H1 (cell line): ENCODE measurements at regions not wholly inside any gene's neighbourhood (a gene's known extent, or its start where the extent isn't known, plus 50 kb on each side); places are given as distances from the start of the nearest gene placed in this dataset.

Experiments
- CTCF ChIA-PET: fragments of 300-600 bp; sonication (Branson Sonifier 250); formaldehyde crosslinking; loops from one replicate; lab custom pipeline; 2021; ENCODE audit not compliant: partially characterized antibody; lab: Charles Lee
- POLR2A ChIA-PET: fragments of 300-600 bp; sonication (Branson Sonifier 250); formaldehyde crosslinking; loops from one replicate; lab custom pipeline; 2021; ENCODE audit warnings: inconsistent platforms; ENCODE audit not compliant: partially characterized antibody; lab: Charles Lee
- DNase-seq, 2 experiments: peaks; one replicate each; pipeline versions ENCODE4 v3.0.0 to v3.0.0-alpha.2; 2010 to 2022; ENCODE audit warnings: low spot score in 2 of 2, low read depth in 1 of 2, mixed read lengths in 1 of 2
- FAIRE-seq: peaks from 2 replicates; lab custom pipeline; 2011; peaks lifted over from hg19 to GRCh38; lab: Jason Lieb, UNC
- H2AFZ ChIP-seq: 2 replicates; pipeline ENCODE4 v1.8.1; 2012; ENCODE audit warnings: low read length, inconsistent platforms
- H2AK5ac ChIP-seq: 2 replicates; pipeline ENCODE4 v1.6.1; 2013; ENCODE audit warnings: low read depth, low read length
- H2BK120ac ChIP-seq: replicated peaks from 2 replicates; pipeline ENCODE3; 2013; ENCODE audit warnings: low read depth, low read length, inconsistent platforms
- H2BK12ac ChIP-seq: 2 replicates; pipeline ENCODE4 v1.6.1; 2013; ENCODE audit warnings: low read depth, low read length
- H2BK15ac ChIP-seq: 2 replicates; pipeline ENCODE4 v1.6.1; 2013; ENCODE audit warnings: low read length
- H2BK20ac ChIP-seq: 2 replicates; pipeline ENCODE4 v1.6.1; 2013; ENCODE audit warnings: low read length
- H2BK5ac ChIP-seq: 2 replicates; pipeline ENCODE4 v1.6.1; 2013; ENCODE audit warnings: low read depth, low read length
- H3K14ac ChIP-seq: 2 replicates; pipeline ENCODE4 v1.6.1; 2013; ENCODE audit warnings: inconsistent platforms; ENCODE audit not compliant: insufficient read length
- H3K18ac ChIP-seq: 2 replicates; pipeline ENCODE4 v1.6.1; 2013; ENCODE audit warnings: low read length; ENCODE audit errors: extremely low read depth
- H3K23ac ChIP-seq: 2 replicates; pipeline ENCODE4 v1.6.1; 2013; ENCODE audit warnings: inconsistent platforms; ENCODE audit not compliant: insufficient read length
- H3K23me2 ChIP-seq: 2 replicates; pipeline ENCODE4 v1.6.1; 2013; ENCODE audit warnings: low read depth, low read length
- H3K27ac ChIP-seq: 2 replicates; pipeline ENCODE4 v1.6.1; 2011; ENCODE audit warnings: low read depth, low read length, inconsistent platforms
- H3K27me3 ChIP-seq, 4 experiments: replicated peaks in 1 of 4; 1 replicate in 1 of 4; 2 replicates in 3 of 4; pipeline versions ENCODE4 v1.6.1 to v1.8.1; 2011 to 2013; ENCODE audit warnings: low read length in 3 of 4, mild to moderate bottlenecking in 3 of 4, inconsistent platforms in 2 of 4, mixed read lengths in 2 of 4, moderate library complexity in 1 of 4; ENCODE audit not compliant: control insufficient read depth in 3 of 4, insufficient read depth in 3 of 4; ENCODE audit errors: extremely low read depth in 1 of 4
- H3K36me3 ChIP-seq, 4 experiments: 2 replicates each; pipeline versions ENCODE4 v1.6.1 to v1.8.1; 2011 to 2013; ENCODE audit warnings: mild to moderate bottlenecking in 4 of 4, low read length in 3 of 4, moderate library complexity in 2 of 4, control low read depth in 1 of 4, inconsistent platforms in 1 of 4; ENCODE audit not compliant: insufficient read depth in 4 of 4, control insufficient read depth in 2 of 4
- H3K4ac ChIP-seq: replicated peaks from 2 replicates; pipeline ENCODE3; 2013; ENCODE audit warnings: low read length, low read depth, mixed read lengths, inconsistent platforms; ENCODE audit not compliant: insufficient read length
- H3K4me1 ChIP-seq, 4 experiments: replicated peaks in 1 of 4; 1 replicate in 1 of 4; 2 replicates in 3 of 4; pipeline versions ENCODE4 v1.6.1 to v1.8.1; 2011 to 2013; ENCODE audit warnings: low read length in 3 of 4, inconsistent platforms in 2 of 4, mixed read lengths in 1 of 4; ENCODE audit not compliant: insufficient read depth in 4 of 4, control insufficient read depth in 3 of 4
- H3K4me2 ChIP-seq, 2 experiments: 2 replicates each; pipeline versions ENCODE4 v1.6.1 to v1.8.1; 2011 to 2013; ENCODE audit warnings: low read depth in 2 of 2, low read length in 2 of 2, control low read depth in 1 of 2, inconsistent platforms in 1 of 2, mild to moderate bottlenecking in 1 of 2; ENCODE audit not compliant: insufficient read depth in 1 of 2
- H3K4me3 ChIP-seq, 4 experiments: fragments of 200-600, 300-600 bp in 1 of 4; sonication (generic), shearing (Covaris generic), sonication (Bioruptor Twin) in 1 of 4; 2 replicates each; pipeline versions ENCODE4 v1.5.1 to v1.8.1; 2011 to 2016; ENCODE audit warnings: low read length in 4 of 4, low read depth in 3 of 4, control low read depth in 2 of 4, inconsistent platforms in 2 of 4, mild to moderate bottlenecking in 2 of 4, mixed read lengths in 1 of 4, moderate library complexity in 1 of 4; ENCODE audit not compliant: insufficient read depth in 2 of 4; ENCODE audit errors: extremely low read depth in 1 of 4
- H3K56ac ChIP-seq: replicated peaks from 2 replicates; pipeline ENCODE3; 2013; ENCODE audit warnings: low read depth, mild to moderate bottlenecking, mixed read lengths, low read length, inconsistent platforms; ENCODE audit not compliant: insufficient read length
- H3K79me1 ChIP-seq: 2 replicates; pipeline ENCODE4 v1.6.1; 2013; ENCODE audit warnings: low read depth, low read length, control low read depth
- H3K79me2 ChIP-seq, 2 experiments: 2 replicates each; pipeline versions ENCODE4 v1.6.1 to v1.8.1; 2012 to 2013; ENCODE audit warnings: low read length in 2 of 2, mild to moderate bottlenecking in 2 of 2, inconsistent platforms in 1 of 2; ENCODE audit not compliant: insufficient read depth in 2 of 2, control insufficient read depth in 1 of 2
- H3K9ac ChIP-seq, 4 experiments: replicated peaks in 1 of 4; 1 replicate in 1 of 4; 2 replicates in 3 of 4; pipeline versions ENCODE4 v1.6.1 to v1.8.1; 2011 to 2013; ENCODE audit warnings: low read depth in 3 of 4, low read length in 3 of 4, control low read depth in 2 of 4, mild to moderate bottlenecking in 2 of 4, moderate library complexity in 2 of 4, inconsistent platforms in 1 of 4; ENCODE audit errors: extremely low read depth in 1 of 4
- H3K9me3 ChIP-seq, 2 experiments: 2 replicates each; pipeline versions ENCODE4 v1.6.1 to v1.8.1; 2012 to 2013; ENCODE audit warnings: mild to moderate bottlenecking in 2 of 2, moderate library complexity in 2 of 2, control low read depth in 1 of 2, inconsistent platforms in 1 of 2, low read depth in 1 of 2, low read length in 1 of 2, mixed read lengths in 1 of 2; ENCODE audit not compliant: insufficient read depth in 2 of 2
- H4K20me1 ChIP-seq, 2 experiments: replicated peaks in 1 of 2; 2 replicates each; pipeline versions ENCODE3 to v1.8.1; 2011 to 2013; ENCODE audit warnings: inconsistent platforms in 2 of 2, low read length in 2 of 2, mild to moderate bottlenecking in 1 of 2; ENCODE audit not compliant: insufficient read depth in 2 of 2, control insufficient read depth in 1 of 2
- H4K5ac ChIP-seq: 2 replicates; pipeline ENCODE4 v1.6.1; 2013; ENCODE audit warnings: low read length, low read depth, mixed read lengths, inconsistent platforms; ENCODE audit not compliant: insufficient read length
- H4K8ac ChIP-seq: 2 replicates; pipeline ENCODE4 v1.8.0; 2013; ENCODE audit warnings: mild to moderate bottlenecking, moderate library complexity, low read length, inconsistent platforms; ENCODE audit not compliant: insufficient read depth; ENCODE audit errors: extremely low read depth
- H4K91ac ChIP-seq: replicated peaks from 2 replicates; pipeline ENCODE3; 2013; ENCODE audit warnings: low read length, mixed read lengths, inconsistent platforms; ENCODE audit not compliant: insufficient read length
- CBX5 ChIP-seq: fragments of 300-800, 300-1000 bp; sonication (generic); IDR thresholded peaks from 2 replicates; pipeline ENCODE4 v1.7.1; 2016; ENCODE audit warnings: antibody characterized with exemption, low read length, low read depth
- CBX8 ChIP-seq: fragments of 300-800, 300-1000 bp; sonication (generic); IDR thresholded peaks from 2 replicates; pipeline ENCODE4 v1.7.1; 2016; ENCODE audit warnings: low read depth, low read length, borderline replicate concordance
- CTBP2 ChIP-seq: IDR thresholded peaks from 2 replicates; pipeline ENCODE4 v1.7.0; 2011; ENCODE audit warnings: borderline replicate concordance, mild to moderate bottlenecking, moderate library complexity, mixed read lengths, low read length; ENCODE audit not compliant: insufficient read depth, insufficient read length
- GABPA ChIP-seq: IDR thresholded peaks from 2 replicates; pipeline ENCODE4 v1.6.1; 2011; ENCODE audit warnings: mild to moderate bottlenecking, low read length, moderate library complexity, borderline replicate concordance; ENCODE audit not compliant: insufficient read depth
- HDAC2 ChIP-seq, 2 experiments: fragments of 300-600 bp in 1 of 2; sonication (generic) in 1 of 2; IDR thresholded peaks; 2 replicates each; pipeline ENCODE4 v1.6.1; 2011 to 2012; ENCODE audit warnings: low read depth in 2 of 2, low read length in 2 of 2, mild to moderate bottlenecking in 2 of 2, moderate library complexity in 2 of 2, borderline replicate concordance in 1 of 2, inconsistent platforms in 1 of 2
- KDM1A ChIP-seq: fragments of 200-600, 300-600 bp; sonication (generic); IDR thresholded peaks from 2 replicates; pipeline ENCODE4 v1.7.1; 2016; ENCODE audit warnings: mild to moderate bottlenecking, low read length, borderline replicate concordance
- SIN3A ChIP-seq, 2 experiments: IDR thresholded peaks in 1 of 2; conservative IDR thresholded peaks in 1 of 2; 2 replicates each; pipeline ENCODE4 v1.6.1; 2011 to 2012; ENCODE audit warnings: low read length in 2 of 2, improper control_type of control experiment in 1 of 2, low read depth in 1 of 2, mild to moderate bottlenecking in 1 of 2
- SP2 ChIP-seq: IDR thresholded peaks from 2 replicates; pipeline ENCODE4 v1.6.1; 2012; ENCODE audit warnings: mild to moderate bottlenecking, low read length, inconsistent platforms
- SRF ChIP-seq: IDR thresholded peaks from 2 replicates; pipeline ENCODE4 v1.6.1; 2011; ENCODE audit warnings: mild to moderate bottlenecking, low read depth, low read length, moderate library complexity
- WGBS, 2 experiments: shearing (Covaris generic) in 1 of 2; methylation state at CpG; one replicate each; pipeline versions ENCODE4 v1.1.6 to v1.1.7; 2013 to 2015; ENCODE audit warnings: low lambda C conversion rate in 2 of 2, mixed read lengths in 2 of 2, inconsistent platforms in 1 of 2, low coverage in 1 of 2, missing lambda C conversion rate in 1 of 2; ENCODE audit not compliant: insufficient replicate concordance in 2 of 2, insufficient coverage in 1 of 2, insufficient read length in 1 of 2; ENCODE audit errors: extremely low coverage in 1 of 2, missing lambda C conversion rate in 1 of 2; 5-methylcytosine and 5-hydroxymethylcytosine counted together
- TF ChIP-seq, protein P1 (sequence below), 3 experiments: IDR thresholded peaks; 1 replicate in 2 of 3; 2 replicates in 1 of 3; pipeline versions ENCODE4 v1.5.1 to v1.6.1; 2011; ENCODE audit warnings: low read length in 3 of 3, mild to moderate bottlenecking in 3 of 3, inconsistent platforms in 2 of 3, low read depth in 1 of 3, moderate library complexity in 1 of 3; ENCODE audit not compliant: insufficient read depth in 1 of 3; ENCODE audit errors: control extremely low read depth in 1 of 3

DNA sequence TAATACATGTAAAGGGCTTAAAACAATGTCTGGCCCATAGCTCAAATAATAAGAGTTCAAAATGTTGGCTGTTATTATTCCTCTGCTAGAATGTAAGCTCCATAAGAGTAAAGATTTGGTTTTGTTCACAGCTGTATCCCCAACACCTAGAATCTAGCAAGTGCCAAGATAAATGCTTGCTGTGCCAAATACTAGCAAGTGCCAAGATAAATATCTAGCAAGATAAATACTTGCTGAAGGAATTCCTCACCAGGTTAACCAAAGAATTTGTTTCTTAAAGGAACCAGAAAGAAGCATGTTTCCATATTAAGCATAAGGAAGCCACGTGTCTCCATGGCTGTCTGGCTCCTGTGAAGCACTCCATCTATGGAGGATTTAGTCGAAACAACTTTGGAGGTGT lies 235.2 kb upstream of the SP4 start:
- Histone ChIP-seq H3K18ac (no peak overlapping the region), H3K79me2 (no peaks in the 10 kb centered on the region), H4K91ac (no peak overlapping the region), H2BK12ac (no peak overlapping the region), H3K9ac (no peak overlapping the region), H3K79me1 (no peaks in the 10 kb centered on the region), H3K4me1 (no peaks in the 10 kb centered on the region; a peak in 1 of 7 replicates), H3K9me3 (no peaks in the 10 kb centered on the region), H3K27ac (no peak overlapping the region), H4K8ac (no peak overlapping the region), H3K36me3 (no peaks in the 10 kb centered on the region), H2BK15ac (no peak overlapping the region), H3K23me2 (0 out of 2 replicates have a peak, but pooled peaks cover 2% of the 10 kb centered on the region), H2AFZ (no peak overlapping the region), H2BK5ac (no peak overlapping the region), H2AK5ac (no peak overlapping the region), H2BK120ac (no peak overlapping the region), H3K56ac (no peak overlapping the region), H3K4me3 (no peak overlapping the region), H4K20me1 (no peaks in the 10 kb centered on the region), H4K5ac (no peak overlapping the region), H3K4me2 (no peak overlapping the region), H3K27me3 (no peaks in the 10 kb centered on the region), H2BK20ac (no peak overlapping the region), H3K14ac (no peak overlapping the region), H3K23ac (no peak overlapping the region), H3K4ac (no peak overlapping the region)
- FAIRE-seq (no peak), DNase-seq (no peak)
- WGBS, 2 experiments, result 86% methylated on average over 2 of the region's 2 CpGs; no CpG with 5 or more reads in 1 of the 2 experiments
- ChIA-PET CTCF (interaction anchor here (0.6 to 2.0 kb wide), 5 partner anchors 13 to 78 kb away, joined by 3 to 5 read pairs (median 3); no protein-coding TSS in a partner anchor), POLR2A (interaction anchor here (0.7 kb wide), 1 partner anchor 23 kb away, joined by 3 read pairs; no protein-coding TSS in a partner anchor)
- no peak for TF ChIP-seq SP2
- TF ChIP-seq CBX5, result no peak
- no peak for TF ChIP-seq SIN3A (conservative IDR thresholded peaks at IDR 0.05 in 1 of 2, IDR thresholded peaks at IDR 0.05 in 1 of 2; ENCODE audit: low read depth in 1 of 2, low read length in 2 of 2)
- TF ChIP-seq CBX8, result no peak
- TF ChIP-seq KDM1A, result no peak
- no peak for TF ChIP-seq CTBP2
- TF ChIP-seq, protein P1, sequence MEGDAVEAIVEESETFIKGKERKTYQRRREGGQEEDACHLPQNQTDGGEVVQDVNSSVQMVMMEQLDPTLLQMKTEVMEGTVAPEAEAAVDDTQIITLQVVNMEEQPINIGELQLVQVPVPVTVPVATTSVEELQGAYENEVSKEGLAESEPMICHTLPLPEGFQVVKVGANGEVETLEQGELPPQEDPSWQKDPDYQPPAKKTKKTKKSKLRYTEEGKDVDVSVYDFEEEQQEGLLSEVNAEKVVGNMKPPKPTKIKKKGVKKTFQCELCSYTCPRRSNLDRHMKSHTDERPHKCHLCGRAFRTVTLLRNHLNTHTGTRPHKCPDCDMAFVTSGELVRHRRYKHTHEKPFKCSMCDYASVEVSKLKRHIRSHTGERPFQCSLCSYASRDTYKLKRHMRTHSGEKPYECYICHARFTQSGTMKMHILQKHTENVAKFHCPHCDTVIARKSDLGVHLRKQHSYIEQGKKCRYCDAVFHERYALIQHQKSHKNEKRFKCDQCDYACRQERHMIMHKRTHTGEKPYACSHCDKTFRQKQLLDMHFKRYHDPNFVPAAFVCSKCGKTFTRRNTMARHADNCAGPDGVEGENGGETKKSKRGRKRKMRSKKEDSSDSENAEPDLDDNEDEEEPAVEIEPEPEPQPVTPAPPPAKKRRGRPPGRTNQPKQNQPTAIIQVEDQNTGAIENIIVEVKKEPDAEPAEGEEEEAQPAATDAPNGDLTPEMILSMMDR (IDR thresholded peaks at IDR 0.05; ENCODE audit: control extremely low read depth in 1 of 3, insufficient read depth in 1 of 3, low read depth in 1 of 3, low read length in 3 of 3), result no peak
- TF ChIP-seq GABPA, result no peak
- TF ChIP-seq SRF, result no peak
- TF ChIP-seq HDAC2 (IDR thresholded peaks at IDR 0.05; ENCODE audit: borderline replicate concordance in 1 of 2, low read depth in 2 of 2, low read length in 2 of 2), result no peak
